Skeletal muscle satellite cell (primary cell): ENCODE measurements at regions not wholly inside any gene's neighbourhood (a gene's known extent, or its start where the extent isn't known, plus 50 kb on each side); places are given as distances from the start of the nearest gene placed in this dataset.

Experiments used
- H3K27me3 ChIP-seq: 2 replicates; pipeline ENCODE4 v1.7.0; 2013; ENCODE audit warnings: low read length; ENCODE audit not compliant: control insufficient read depth, insufficient read depth
- H3K36me3 ChIP-seq: 2 replicates; pipeline ENCODE4 v1.7.0; 2013; ENCODE audit warnings: mild to moderate bottlenecking, control low read depth, low read length; ENCODE audit not compliant: insufficient read depth
- H3K4me1 ChIP-seq: 2 replicates; pipeline ENCODE4 v1.7.0; 2013; ENCODE audit warnings: low read length; ENCODE audit not compliant: control insufficient read depth, insufficient read depth
- H3K4me2 ChIP-seq: 2 replicates; pipeline ENCODE4 v1.7.0; 2013; ENCODE audit warnings: mild to moderate bottlenecking, low read length
- H3K4me3 ChIP-seq: 2 replicates; pipeline ENCODE4 v1.7.0; 2013; ENCODE audit warnings: low read length
- H3K9ac ChIP-seq: 2 replicates; pipeline ENCODE4 v1.7.0; 2013; ENCODE audit warnings: mild to moderate bottlenecking, low read depth, low read length, moderate library complexity
- H3K9me3 ChIP-seq: replicated peaks from 2 replicates; pipeline ENCODE4 v1.7.0; 2013; ENCODE audit warnings: mild to moderate bottlenecking, control low read depth, low read length

- H3K36me3 ChIP-seq = no peaks in the 10 kb centered on the region
- H3K4me1 ChIP-seq = no peaks in the 10 kb centered on the region
- no peak overlapping the region for H3K4me3 ChIP-seq
These were observed 2024.5 kb upstream of the ADGRL3 start for GRCh38 chr4:59175617-59176016.

GRCh38 chr4:59179372-59179771, 2020.8 kb upstream of the ADGRL3 start:
- peaks cover 6% of the 10 kb centered on the region for H3K9me3 ChIP-seq

More at GRCh38 chr4:59175617-59176016, 2024.5 kb upstream of the ADGRL3 start:
- Histone ChIP-seq H3K9ac (no peak overlapping the region), H3K9me3 (peaks cover 8% of the 10 kb centered on the region), H3K27me3 (no peaks in the 10 kb centered on the region), H3K4me2 (no peak overlapping the region)

GRCh38 chr4:59180161-59180560, 2020.0 kb upstream of the ADGRL3 start:
- H3K4me3 ChIP-seq = no peak overlapping the region

More at GRCh38 chr4:59179372-59179771, 2020.8 kb upstream of the ADGRL3 start:
- no peaks in the 10 kb centered on the region for H3K4me1 ChIP-seq
- no peaks in the 10 kb centered on the region for H3K27me3 ChIP-seq
- H3K36me3 ChIP-seq = no peaks in the 10 kb centered on the region
- H3K4me3 ChIP-seq = no peak overlapping the region
- no peak overlapping the region for H3K4me2 ChIP-seq
- H3K9ac ChIP-seq = no peak overlapping the region

GRCh38 chr4:59180969-59181368, 2019.2 kb upstream of the ADGRL3 start:
- H3K4me2 ChIP-seq = no peak overlapping the region
- H3K9me3 ChIP-seq = peaks cover 6% of the 10 kb centered on the region
- H3K27me3 ChIP-seq = no peaks in the 10 kb centered on the region
- H3K4me3 ChIP-seq = no peak overlapping the region
- H3K36me3 ChIP-seq = no peaks in the 10 kb centered on the region
- H3K9ac ChIP-seq = no peak overlapping the region
- no peaks in the 10 kb centered on the region for H3K4me1 ChIP-seq

More at GRCh38 chr4:59180161-59180560, 2020.0 kb upstream of the ADGRL3 start:
- H3K4me1 ChIP-seq = no peaks in the 10 kb centered on the region
- no peak overlapping the region for H3K4me2 ChIP-seq
- H3K27me3 ChIP-seq = no peaks in the 10 kb centered on the region
- no peak overlapping the region for H3K9ac ChIP-seq
- H3K36me3 ChIP-seq = no peaks in the 10 kb centered on the region
- peaks cover 6% of the 10 kb centered on the region for H3K9me3 ChIP-seq

- Histone ChIP-seq H3K9me3 (no peaks in the 10 kb centered on the region), H3K36me3 (no peaks in the 10 kb centered on the region), H3K27me3 (no peaks in the 10 kb centered on the region), H3K4me3 (no peak overlapping the region), H3K4me2 (no peak overlapping the region), H3K9ac (no peak overlapping the region), H3K4me1 (no peaks in the 10 kb centered on the region)
These were observed 2004.3 kb upstream of the ADGRL3 start for GRCh38 chr4:59195839-59196238.

GRCh38 chr4:59200992-59201391, 1999.1 kb upstream of the ADGRL3 start:
- H3K36me3 ChIP-seq = no peaks in the 10 kb centered on the region
- H3K27me3 ChIP-seq = no peaks in the 10 kb centered on the region

GRCh38 chr4:59217910-59218631, 1982.1 kb upstream of the ADGRL3 start:
- Histone ChIP-seq H3K36me3 (no peaks in the 10 kb centered on the region), H3K27me3 (no peaks in the 10 kb centered on the region)

More at GRCh38 chr4:59200992-59201391, 1999.1 kb upstream of the ADGRL3 start:
- H3K9ac ChIP-seq = no peak overlapping the region
- no peak overlapping the region for H3K4me2 ChIP-seq
- H3K4me1 ChIP-seq = no peaks in the 10 kb centered on the region
- H3K4me3 ChIP-seq = no peak overlapping the region
- H3K9me3 ChIP-seq = peaks cover 4% of the 10 kb centered on the region

GRCh38 chr4:59222221-59222620, 1977.9 kb upstream of the ADGRL3 start:
- Histone ChIP-seq H3K4me2 (no peak overlapping the region), H3K27me3 (no peaks in the 10 kb centered on the region), H3K36me3 (no peaks in the 10 kb centered on the region), H3K9ac (no peak overlapping the region), H3K9me3 (no peaks in the 10 kb centered on the region), H3K4me1 (no peaks in the 10 kb centered on the region), H3K4me3 (no peak overlapping the region)

More at GRCh38 chr4:59217910-59218631, 1982.1 kb upstream of the ADGRL3 start:
- no peak overlapping the region for H3K4me3 ChIP-seq
- no peaks in the 10 kb centered on the region for H3K4me1 ChIP-seq
- no peak overlapping the region for H3K9ac ChIP-seq
- peaks cover 3% of the 10 kb centered on the region for H3K9me3 ChIP-seq
- H3K4me2 ChIP-seq = no peak overlapping the region

GRCh38 chr4:59223292-59223941, 1976.7 kb upstream of the ADGRL3 start:
- Histone ChIP-seq H3K27me3 (no peaks in the 10 kb centered on the region), H3K4me2 (no peak overlapping the region), H3K36me3 (no peaks in the 10 kb centered on the region), H3K4me1 (no peaks in the 10 kb centered on the region), H3K9me3 (no peaks in the 10 kb centered on the region), H3K4me3 (no peak overlapping the region), H3K9ac (no peak overlapping the region)

- Histone ChIP-seq H3K4me3 (no peak overlapping the region), H3K9ac (no peak overlapping the region), H3K27me3 (no peaks in the 10 kb centered on the region), H3K4me2 (no peak overlapping the region), H3K36me3 (no peaks in the 10 kb centered on the region), H3K4me1 (no peaks in the 10 kb centered on the region), H3K9me3 (no peaks in the 10 kb centered on the region)
These were observed 1961.9 kb upstream of the ADGRL3 start for GRCh38 chr4:59238212-59238611.

- H3K9me3 ChIP-seq = no peaks in the 10 kb centered on the region
- H3K4me2 ChIP-seq = no peak overlapping the region
- H3K27me3 ChIP-seq = no peaks in the 10 kb centered on the region
- H3K9ac ChIP-seq = no peak overlapping the region
- no peak overlapping the region for H3K4me3 ChIP-seq
- no peaks in the 10 kb centered on the region for H3K36me3 ChIP-seq
- no peaks in the 10 kb centered on the region for H3K4me1 ChIP-seq
These were observed 1960.1 kb upstream of the ADGRL3 start for GRCh38 chr4:59240011-59240410.

GRCh38 chr4:59243038-59243437, 1957.1 kb upstream of the ADGRL3 start:
- no peak overlapping the region for H3K4me3 ChIP-seq
- H3K4me2 ChIP-seq = no peak overlapping the region
- H3K9ac ChIP-seq = no peak overlapping the region
- H3K9me3 ChIP-seq = no peaks in the 10 kb centered on the region
- no peaks in the 10 kb centered on the region for H3K4me1 ChIP-seq
- H3K36me3 ChIP-seq = no peaks in the 10 kb centered on the region
- H3K27me3 ChIP-seq = no peaks in the 10 kb centered on the region
